ENCODE measurements at regions not wholly inside any gene's neighbourhood (a gene's known extent, or its start where the extent isn't known, plus 50 kb on each side); places are given as distances from the start of the nearest gene placed in this dataset.

- H3K27me3 ChIP-seq: no peaks in the 10 kb centered on the region; the same call in 1 of the 2 replicates
- no peaks in the 10 kb centered on the region for H3K9me3 ChIP-seq
- no peak overlapping the region for H3K4me3 ChIP-seq (ENCODE audit: low read depth, low read length)
- H3K4me1 ChIP-seq: no peaks in the 10 kb centered on the region
- DNase-seq: no peak
- no peak for TF ChIP-seq CTCF (IDR thresholded peaks at IDR 0.05; ENCODE audit: low read depth, low read length)
- H3K36me3 ChIP-seq: no peaks in the 10 kb centered on the region
These were observed 72.0 kb downstream of the BMP4 start for GRCh38 chr14:53884601-53885000.

- H3K9me3 ChIP-seq: no peaks in the 10 kb centered on the region
These were observed 72.9 kb downstream of the BMP4 start for GRCh38 chr14:53883739-53884138.

GRCh38 chr14:53882684-53883083, 73.9 kb downstream of the BMP4 start:
- no peaks in the 10 kb centered on the region for H3K9me3 ChIP-seq
- DNase-seq: no peak
- no peaks in the 10 kb centered on the region; the same call in 1 of the 2 replicates for H3K27me3 ChIP-seq
- TF ChIP-seq CTCF (IDR thresholded peaks at IDR 0.05; ENCODE audit: low read depth, low read length): no peak
- no peak overlapping the region for H3K4me3 ChIP-seq (ENCODE audit: low read depth, low read length)
- no peaks in the 10 kb centered on the region for H3K4me1 ChIP-seq
- H3K36me3 ChIP-seq: no peaks in the 10 kb centered on the region

More at GRCh38 chr14:53883739-53884138, 72.9 kb downstream of the BMP4 start:
- DNase-seq: no peak
- TF ChIP-seq CTCF (IDR thresholded peaks at IDR 0.05; ENCODE audit: low read depth, low read length): no peak
- Histone ChIP-seq H3K36me3 (no peaks in the 10 kb centered on the region), H3K27me3 (no peaks in the 10 kb centered on the region; the same call in 1 of the 2 replicates), H3K4me1 (no peaks in the 10 kb centered on the region), H3K4me3 (ENCODE audit: low read depth, low read length) (no peak overlapping the region)

GRCh38 chr14:53881921-53882320, 74.7 kb downstream of the BMP4 start:
- Histone ChIP-seq H3K4me3 (ENCODE audit: low read depth, low read length) (no peak overlapping the region), H3K4me1 (no peaks in the 10 kb centered on the region), H3K27me3 (no peaks in the 10 kb centered on the region; the same call in 1 of the 2 replicates), H3K36me3 (no peaks in the 10 kb centered on the region), H3K9me3 (no peaks in the 10 kb centered on the region)
- TF ChIP-seq CTCF (IDR thresholded peaks at IDR 0.05; ENCODE audit: low read depth, low read length): no peak
- no peak for DNase-seq

- Histone ChIP-seq H3K27me3 (no peaks in the 10 kb centered on the region; the same call in 1 of the 2 replicates), H3K9me3 (no peaks in the 10 kb centered on the region), H3K36me3 (no peaks in the 10 kb centered on the region), H3K4me1 (no peaks in the 10 kb centered on the region), H3K4me3 (ENCODE audit: low read depth, low read length) (no peak overlapping the region)
- DNase-seq: no peak
- no peak for TF ChIP-seq CTCF (IDR thresholded peaks at IDR 0.05; ENCODE audit: low read depth, low read length)
These were observed 75.3 kb downstream of the BMP4 start for GRCh38 chr14:53881161-53881871.

GRCh38 chr14:53880761-53881160, 75.9 kb downstream of the BMP4 start:
- no peak for TF ChIP-seq CTCF (IDR thresholded peaks at IDR 0.05; ENCODE audit: low read depth, low read length)
- Histone ChIP-seq H3K9me3 (no peaks in the 10 kb centered on the region), H3K4me1 (no peaks in the 10 kb centered on the region), H3K27me3 (no peaks in the 10 kb centered on the region; the same call in 1 of the 2 replicates), H3K36me3 (no peaks in the 10 kb centered on the region), H3K4me3 (ENCODE audit: low read depth, low read length) (no peak overlapping the region)
- DNase-seq: no peak

Measured in BE2C (cell line).